HG03064 (cell line): ENCODE measurements at regions not wholly inside any gene's neighbourhood (a gene's known extent, or its start where the extent isn't known, plus 50 kb on each side); places are given as distances from the start of the nearest gene placed in this dataset.

Experiments
- ATAC-seq: cut with Tn5 transposase; IDR thresholded peaks from one replicate; pipeline ENCODE4 v1.9.1; 2021; ENCODE audit warnings: low read depth; ENCODE audit not compliant: unreplicated experiment

DNA sequence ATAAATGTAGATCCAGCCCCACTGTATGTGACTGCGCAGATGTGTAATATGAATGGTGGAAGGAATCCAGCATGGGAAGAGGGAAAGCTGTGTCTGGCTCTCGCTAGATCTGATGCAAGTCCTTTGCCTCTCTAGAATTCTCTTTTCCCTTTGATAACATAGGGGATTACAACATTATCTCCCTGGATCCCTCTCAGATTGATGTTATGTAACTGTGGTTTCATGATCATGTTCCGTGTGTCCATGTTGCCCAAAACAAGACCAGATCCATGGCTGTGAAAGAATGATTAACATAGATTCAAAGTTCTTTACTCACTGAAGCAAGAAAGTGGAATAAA is 184.0 kb upstream of the UBL3 start:
- no peak for ATAC-seq

DNA sequence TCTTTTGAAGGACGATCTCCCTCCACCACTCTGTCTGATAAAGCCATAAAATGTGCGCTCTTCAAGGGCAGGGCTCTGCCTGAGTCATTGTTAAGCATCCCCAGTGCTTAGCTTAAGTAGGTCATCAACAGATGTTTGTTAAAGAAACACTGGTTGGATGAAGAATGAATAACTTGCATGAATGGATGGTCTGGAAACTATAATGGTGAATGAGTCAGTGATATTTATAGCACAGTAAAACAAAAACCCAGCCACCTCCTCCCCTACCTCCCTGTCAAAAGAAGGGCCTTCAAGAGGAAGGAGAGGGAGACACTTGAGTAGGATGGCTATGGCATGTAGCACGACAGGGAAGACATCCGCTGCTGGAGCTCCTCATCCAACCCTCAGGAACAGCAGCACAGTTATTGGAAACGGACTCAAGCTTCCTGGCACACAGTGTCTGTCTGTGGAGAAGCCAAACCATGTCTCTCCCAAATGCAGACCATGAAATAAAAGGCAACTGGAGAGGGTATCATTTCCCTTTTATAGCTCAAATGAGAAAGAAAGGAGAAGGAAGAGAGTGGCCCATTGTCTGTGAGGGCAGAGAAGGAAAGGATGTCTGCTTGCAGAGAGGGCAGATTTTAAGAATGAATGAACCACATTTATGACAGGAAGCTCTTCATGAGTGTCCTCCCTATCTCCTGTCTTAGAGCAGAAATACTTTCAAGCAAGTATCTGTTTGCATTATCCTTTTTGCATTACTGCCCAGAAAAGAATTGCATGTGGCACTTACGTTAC is 183.5 kb upstream of the UBL3 start:
- no peak for ATAC-seq

DNA sequence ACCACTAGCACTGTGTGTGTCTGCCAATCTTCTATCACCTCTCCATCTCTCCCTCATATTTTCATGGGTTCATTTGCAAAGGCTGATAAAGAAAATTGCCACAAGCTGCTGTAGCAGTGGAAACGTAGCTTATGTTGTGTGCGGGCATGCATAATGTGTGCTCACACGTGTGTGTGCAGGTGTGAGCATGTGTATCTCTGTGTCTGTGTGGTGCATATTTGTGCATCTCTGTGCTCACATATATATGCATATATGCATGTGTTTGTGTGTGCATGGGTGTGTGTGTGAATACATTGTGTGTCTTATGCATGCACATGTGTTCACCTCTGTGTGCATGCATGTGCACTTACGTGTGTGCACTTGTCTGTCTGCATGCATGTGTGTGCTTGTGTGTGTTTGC is 181.8 kb upstream of the UBL3 start:
- ATAC-seq: no peak

DNA sequence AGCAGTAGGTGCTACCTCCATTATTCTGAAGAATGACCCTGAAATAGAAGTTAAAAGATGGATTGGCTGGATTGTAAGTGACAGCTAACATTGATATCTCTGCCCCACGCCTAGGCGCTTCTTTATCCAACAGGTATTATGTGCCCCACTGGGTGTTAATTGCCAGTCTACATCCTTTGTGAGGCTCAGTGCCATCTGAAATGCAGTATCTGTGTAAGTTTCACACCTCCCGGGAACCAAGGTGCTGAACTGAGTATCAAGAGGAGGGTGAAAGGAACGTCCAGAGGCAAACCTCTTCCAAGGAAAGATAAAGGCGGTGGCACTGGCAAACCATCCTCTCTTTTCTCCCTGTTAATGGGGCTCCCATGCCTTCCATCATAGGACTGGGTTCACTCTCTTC is 181.1 kb upstream of the UBL3 start:
- ATAC-seq: no peak

DNA sequence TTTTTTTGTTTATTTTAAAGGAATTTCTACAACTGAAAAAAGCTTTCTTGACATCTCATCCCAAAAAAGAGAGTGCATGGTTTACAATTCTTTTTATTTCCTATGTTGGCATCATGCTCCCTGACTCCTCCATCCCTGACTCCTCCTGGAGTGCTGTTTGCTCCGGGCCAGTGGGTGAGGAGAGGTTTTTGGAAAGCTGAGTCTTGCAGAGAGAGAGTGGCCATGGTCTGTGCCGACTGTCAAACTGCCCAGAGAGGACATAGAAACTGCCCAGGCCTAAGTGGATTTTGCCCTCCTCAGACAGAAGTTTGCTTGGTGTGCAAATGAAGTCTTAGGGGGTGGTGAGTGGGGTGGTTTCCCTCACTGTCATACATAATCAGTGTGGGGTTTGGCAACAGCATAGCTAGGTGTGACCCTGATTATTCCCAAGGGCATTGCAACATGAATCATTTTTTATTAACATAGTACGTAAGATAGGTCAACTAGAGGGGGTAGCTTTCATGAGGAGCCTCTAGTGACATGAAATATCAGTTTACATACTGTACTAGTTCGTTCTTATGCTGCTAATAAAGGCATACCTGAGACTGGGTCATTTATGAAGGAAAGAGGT is 179.8 kb upstream of the UBL3 start:
- ATAC-seq: no peak

DNA sequence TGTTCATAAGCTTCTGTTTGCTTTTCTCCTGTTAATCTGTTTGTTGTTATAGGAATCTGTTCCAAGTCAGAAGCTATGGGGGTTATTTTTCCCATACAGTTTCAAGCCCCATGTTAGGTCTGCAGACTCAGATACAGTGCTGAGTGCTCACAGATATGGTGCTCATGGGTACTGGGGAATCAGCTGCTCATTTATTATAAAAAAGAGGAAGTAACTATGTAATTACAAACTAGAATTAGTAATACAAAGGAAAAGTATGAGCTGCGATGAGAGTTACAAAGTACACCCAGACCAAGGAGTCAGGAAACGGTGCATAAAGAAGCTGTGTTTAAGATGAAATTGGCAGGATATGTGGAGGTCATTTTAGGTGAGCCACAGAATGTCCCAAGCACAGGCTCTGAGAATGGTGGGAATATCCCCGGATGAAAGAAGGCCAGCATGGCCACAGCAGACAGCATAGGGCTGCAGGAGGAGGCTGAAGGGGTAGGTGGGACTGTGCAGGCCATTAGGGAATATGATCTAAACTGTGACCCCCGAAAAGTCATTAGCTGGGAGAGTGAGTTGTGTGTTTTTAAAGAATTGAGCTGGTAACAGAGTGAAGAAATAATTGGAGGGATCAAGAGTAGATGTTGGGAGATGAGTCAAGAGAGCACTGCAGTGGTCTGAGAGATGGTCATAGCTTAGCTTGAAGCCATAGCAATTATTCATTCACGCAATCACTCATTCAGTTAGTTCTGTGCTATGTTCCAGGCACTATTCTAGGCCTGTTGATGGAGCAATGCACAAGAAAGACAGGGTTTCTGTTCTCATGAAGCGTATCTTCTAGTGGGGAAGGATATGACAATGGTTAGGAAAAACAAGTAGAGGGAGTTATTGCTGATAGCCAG is 177.4 kb upstream of the UBL3 start:
- no peak for ATAC-seq

DNA sequence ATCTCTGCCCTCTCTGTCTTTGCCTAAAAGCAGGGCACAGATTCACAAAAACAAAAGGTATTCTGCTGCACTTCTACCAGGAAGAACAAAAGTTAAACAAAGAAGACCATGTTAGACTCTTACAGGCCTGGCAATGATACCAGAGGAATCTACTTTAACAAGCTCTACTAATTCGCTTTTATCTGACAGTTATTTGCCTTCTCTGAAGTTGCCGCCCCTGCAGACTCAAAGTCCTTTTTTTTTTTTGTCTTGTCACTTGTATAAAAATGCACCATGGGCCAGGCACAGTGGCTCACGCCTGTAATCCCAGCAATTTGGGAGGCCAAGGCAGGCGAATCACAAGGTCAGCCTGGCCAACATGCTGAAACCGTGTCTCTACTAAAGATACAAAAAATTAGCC is 176.5 kb upstream of the UBL3 start:
- no peak for ATAC-seq

DNA sequence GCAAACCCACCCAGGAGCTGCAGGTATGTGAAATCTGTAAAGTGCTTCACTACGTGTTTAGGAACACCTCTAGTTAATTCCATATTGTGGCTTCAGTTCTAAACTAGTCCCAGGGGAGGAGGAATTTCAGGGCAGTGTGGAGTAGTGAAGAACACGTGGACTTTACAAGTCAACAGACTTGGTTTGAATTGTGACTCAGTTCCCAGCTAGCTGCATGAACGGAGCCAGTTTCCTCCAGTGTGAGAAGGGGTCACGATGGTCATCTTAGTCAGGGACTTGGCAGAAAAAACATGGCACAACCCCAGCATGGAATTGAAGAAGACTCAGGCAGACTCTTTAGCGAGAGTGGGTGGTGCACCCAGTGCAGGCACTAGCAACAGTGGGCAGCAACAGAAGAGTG is 175.7 kb upstream of the UBL3 start:
- no peak for ATAC-seq

DNA sequence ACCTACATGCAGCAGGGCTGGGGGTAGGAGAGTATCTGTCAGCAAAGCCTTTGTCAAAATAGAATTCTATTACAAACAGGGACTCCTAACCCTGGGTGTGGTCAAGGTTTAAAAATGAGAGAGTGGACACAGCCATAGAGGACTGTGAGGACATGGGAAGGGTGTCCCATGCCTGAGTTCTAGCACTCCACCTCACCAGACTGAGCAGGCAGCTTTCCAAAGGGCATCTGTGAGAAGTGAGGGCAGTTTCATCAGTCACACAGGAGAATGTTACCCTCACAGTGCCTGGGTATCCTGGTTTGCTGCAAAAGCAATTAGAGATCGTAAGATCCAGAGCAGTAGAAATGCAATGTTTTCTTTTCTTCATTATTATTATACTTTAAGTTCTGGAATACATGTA is 174.9 kb upstream of the UBL3 start:
- ATAC-seq: no peak

DNA sequence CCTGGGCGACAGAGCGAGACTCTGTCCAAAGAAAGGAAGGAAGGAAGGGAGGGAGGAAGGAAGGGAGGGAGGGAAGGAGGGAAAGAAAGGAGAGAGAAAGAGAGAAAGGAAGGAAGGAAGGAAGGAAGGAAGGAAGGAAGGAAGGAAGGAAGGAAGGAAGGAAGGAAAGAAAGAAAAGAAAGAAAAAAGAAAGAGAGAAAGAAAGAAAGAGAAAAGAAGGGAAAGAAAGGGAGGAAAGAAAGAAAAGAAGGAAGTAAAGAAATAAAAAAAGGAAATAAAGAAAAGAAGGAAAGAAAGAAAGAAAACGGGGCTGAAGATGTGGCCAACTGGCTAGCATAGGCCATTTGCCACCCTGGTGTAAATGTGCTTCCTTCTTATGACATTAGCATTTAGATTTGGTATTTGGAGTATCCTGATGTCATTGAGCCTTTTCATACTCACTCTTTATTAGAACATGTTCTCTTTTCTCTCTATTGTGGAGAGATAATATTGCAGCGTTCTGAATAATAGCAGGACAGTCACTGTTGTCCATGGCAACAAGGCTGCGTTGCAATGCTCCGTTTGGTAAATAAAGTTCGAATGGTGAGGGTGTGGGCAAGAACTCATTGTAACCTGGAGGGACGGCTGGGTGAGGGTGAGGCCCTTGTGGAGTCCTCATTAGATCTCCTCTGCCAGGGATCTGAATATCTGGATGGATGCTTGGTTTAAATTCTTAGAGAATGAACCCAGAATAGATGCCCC is 173.9 kb upstream of the UBL3 start:
- no peak for ATAC-seq

DNA sequence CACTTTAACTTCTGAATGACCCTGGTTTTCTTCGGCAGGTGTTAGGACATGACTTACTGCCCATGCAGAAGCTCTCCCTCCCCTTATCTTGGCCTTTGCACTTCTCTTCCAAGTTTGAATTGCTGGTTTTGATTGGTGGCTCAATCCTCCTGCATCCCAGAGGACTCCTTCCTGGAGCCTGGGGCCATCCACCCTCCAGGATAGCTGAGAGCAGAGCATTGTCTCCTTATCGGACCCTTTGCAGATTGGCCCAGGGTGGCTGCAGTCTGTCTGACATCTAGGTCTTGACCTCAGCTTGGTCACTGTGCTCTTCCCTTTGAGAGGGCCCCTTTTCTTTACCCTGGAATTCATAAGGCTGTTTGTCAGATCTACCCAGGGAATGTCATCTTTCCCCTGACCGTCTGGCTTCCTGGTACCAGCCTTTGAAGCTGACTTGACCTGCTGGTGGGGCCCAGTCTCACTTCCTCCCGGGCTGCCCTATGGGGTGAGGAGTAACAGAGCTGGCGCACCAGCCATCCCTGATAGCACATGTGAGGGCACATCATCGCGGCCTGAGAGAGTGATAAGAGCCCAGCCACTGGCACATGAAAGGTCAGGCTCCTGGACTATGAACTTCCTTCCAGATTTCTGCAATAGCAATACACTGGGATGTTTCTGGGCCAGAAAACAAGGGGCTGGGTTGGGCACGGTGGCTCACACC is 172.9 kb upstream of the UBL3 start:
- no peak for ATAC-seq

DNA sequence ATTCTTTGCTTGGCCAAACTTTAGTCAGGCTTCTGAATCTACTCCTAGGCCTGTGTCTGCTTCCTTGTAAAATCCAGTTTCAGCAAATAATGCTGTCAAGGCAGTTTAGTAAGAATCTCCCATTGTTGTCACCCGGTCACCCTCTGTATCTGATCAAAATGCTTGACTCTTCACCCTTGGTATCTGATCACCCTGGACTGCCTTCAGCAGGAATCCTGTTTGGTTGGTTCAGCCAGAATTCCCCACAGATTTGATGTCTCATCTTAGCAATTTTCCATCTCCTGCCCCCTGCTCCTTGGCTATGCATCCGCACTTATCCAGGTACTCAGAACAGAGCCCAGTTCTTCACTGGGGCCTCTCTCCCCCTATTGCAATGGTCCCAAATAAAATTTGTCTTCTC is 172.4 kb upstream of the UBL3 start:
- no peak for ATAC-seq

DNA sequence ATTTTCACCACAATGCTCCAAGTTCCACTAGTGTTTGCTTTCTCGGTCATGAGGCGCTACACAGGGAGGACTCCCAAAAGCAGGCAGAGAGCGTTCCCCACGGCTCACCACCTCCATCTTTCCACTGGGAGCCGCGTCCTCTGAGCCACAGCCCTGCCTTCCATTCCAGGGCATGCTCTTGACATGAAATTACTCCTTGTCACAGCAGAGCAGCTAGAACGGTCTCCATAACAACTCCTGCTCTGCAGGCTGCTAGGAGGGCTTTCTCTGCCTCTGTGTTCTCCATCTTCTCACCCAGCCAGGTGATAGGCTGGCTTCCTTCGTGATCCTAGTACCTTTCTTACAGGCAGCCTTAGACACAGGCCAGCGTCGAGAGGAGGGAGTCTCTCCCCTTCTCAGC is 171.8 kb upstream of the UBL3 start:
- no peak for ATAC-seq

DNA sequence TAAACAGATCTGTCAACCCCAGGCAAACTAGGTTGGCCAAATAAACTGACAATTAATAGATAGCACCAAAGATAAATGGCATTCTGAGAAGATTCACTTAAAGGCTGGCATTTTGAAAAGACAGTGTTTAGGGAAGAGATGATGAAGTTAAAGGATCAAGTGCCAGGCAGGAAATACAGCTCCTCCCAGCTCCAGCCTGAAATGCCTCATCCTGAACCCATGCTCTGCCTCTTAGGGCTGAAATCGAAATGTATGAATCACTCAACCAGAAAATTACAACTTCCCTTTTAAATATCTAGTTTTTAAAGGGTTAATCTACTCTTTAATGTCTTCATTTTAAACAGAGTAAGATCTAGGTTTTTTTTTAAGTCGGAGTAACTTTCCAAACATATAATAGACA is 171.2 kb upstream of the UBL3 start:
- ATAC-seq: no peak

DNA sequence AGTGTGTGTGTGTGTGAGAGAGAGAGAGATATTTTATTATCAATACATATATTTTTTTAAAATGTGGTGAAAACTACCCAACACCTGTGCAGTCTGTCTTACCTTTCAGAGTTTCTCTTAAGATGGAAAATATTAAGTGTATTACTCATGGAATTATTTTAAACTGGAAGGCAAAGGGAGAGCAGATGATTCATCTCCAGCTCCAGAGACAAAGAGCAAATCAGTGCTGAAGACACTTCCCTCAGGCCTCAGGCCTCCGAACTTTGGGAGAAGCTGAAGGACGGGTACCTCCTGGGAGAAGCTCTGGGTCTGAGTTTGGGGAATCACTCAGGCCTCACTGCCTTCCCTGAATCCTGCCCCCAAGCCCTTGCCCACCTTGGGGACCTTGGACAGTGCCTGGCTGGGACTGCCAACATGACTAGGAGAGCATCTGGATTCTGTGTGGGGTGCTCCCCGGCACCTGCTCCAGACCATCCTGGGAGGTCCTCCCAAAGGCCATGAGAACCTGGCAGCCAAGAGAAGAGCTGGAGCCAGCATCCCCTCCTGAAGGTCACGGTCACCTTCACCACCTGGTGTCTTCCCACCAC is 170.4 kb upstream of the UBL3 start:
- ATAC-seq: no peak

DNA sequence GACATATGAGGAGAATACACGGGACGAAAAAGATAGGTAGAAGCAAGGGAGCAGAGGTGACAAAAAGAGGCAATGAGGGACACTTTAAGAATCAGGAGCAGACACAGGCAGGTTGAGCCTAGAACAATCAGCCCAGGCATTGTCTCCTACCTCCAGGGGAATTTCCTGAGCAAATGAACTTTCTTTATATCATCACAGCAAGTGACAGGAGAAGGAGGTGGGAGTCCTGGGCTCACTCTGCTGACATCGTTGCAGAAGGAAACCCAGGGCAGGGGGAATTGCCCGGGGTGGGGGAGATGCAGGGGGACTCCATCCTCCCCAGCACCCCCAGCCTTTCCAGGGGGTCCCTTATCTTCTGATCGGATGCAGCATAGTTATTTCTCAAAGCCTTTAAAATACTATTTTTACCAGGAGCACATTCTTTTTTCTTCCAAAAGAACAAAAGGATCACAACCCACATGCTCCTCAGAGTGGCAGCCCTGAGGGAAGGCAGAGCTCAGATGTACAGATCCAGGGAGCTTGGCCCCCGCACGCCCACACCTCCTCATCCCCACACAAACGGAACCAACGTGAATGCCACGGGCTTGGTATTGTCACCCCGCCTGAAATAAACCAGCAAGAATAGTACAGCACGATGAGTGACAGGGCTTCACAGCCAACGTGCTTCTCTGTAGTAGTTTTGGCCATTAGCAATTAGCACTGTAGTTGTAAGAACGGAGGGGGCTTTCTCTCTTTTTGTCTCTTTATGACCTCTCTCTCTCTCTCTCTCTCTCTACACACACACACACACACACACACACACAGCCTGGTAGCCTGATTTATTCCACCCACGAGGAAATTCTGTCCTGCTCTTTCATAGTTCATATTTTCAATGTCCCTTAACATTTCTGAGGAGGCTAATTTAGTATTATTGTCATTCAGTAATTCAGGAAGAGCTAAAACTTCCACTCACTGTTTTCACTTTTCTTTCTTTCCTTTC is 169.5 kb upstream of the UBL3 start:
- no peak for ATAC-seq

DNA sequence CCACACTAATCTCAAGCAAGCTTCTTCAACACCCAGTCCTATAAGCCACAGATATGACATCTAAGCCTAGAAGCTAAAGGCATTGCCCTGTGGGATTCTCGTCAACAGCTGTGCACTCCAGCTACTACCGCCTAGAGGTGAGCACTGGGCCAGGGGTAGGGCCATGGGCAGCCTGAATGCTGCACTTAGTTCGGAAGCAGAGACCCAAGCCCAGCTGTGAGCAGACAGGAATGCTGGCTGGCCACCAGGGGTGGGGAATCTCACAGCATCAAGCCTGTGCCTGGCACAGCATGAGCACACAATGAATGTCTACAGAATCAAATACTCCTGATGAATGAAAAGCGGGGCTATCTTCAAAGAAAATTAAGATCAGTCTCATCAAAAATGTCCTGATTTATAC is 167.5 kb upstream of the UBL3 start:
- ATAC-seq: no peak

DNA sequence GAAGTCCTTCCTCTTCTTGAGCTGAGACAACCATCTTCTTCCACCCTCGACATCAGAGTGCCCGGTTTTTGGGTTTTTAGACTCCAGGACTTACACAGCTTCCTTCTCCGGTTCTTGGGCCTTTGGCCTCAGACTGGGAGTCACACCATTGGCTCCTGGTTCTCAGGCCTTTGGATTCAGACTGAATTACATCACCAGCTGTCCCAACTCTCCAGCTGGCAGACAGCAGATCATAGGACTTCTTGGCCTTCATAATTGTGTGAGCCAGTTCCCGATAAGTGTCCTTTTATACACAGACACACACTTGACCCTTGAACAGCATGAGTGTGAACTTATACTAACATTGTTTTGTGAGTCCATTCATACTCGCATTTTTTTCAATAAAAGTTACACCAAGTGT is 166.0 kb upstream of the UBL3 start:
- ATAC-seq: no peak

DNA sequence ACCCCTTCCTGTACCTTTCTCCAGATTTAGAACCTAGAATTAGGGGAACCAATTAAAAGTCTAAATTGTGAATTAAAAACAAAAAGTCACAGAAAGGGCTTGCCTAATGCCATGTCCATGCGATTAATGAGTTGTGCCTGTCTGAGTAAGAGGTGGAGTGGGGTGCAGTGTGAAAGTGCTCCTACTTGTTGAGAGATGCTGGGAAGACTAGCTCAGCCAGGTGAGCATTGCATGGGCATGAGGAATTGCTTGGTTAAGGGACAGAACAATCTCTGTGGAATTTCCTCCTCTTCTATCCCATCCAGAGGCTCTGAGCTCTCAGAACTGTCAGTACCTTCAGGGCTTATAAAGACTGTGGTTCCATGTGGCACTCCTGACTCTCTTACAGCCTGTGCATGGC is 159.0 kb upstream of the UBL3 start:
- ATAC-seq: no peak
